ES-I3 (cell line): ENCODE measurements at regions not wholly inside any gene's neighbourhood (a gene's known extent, or its start where the extent isn't known, plus 50 kb on each side); places are given as distances from the start of the nearest gene placed in this dataset.
"Not testable (repeated sequence)": the region's sequence is repeated elsewhere in the genome, so short reads cannot be mapped to it uniquely, and the experiment has no call there.

Experiments used
- H3K36me3 ChIP-seq: 2 replicates; pipeline ENCODE4 v1.6.1; 2013; ENCODE audit warnings: mild to moderate bottlenecking, low read length, control low read depth, moderate library complexity; ENCODE audit not compliant: insufficient read depth
- H3K4me1 ChIP-seq: 2 replicates; pipeline ENCODE4 v1.6.1; 2013; ENCODE audit warnings: mild to moderate bottlenecking, control low read depth, low read length; ENCODE audit not compliant: insufficient read depth
- H3K9ac ChIP-seq: 2 replicates; pipeline ENCODE4 v1.6.1; 2013; ENCODE audit warnings: low read depth, mild to moderate bottlenecking, low read length, moderate library complexity
- H3K9me3 ChIP-seq: 2 replicates; pipeline ENCODE4 v1.6.1; 2013; ENCODE audit warnings: mild to moderate bottlenecking, low read length, moderate library complexity; ENCODE audit not compliant: control insufficient read depth, insufficient read depth

- not testable (repeated sequence) for H3K4me1 ChIP-seq, H3K9ac ChIP-seq, H3K9me3 ChIP-seq, H3K36me3 ChIP-seq
Measured at GRCh38 chr6:112887424-112887823, 540.3 kb downstream of the RFPL4B start.

- peaks cover 4% of the 10 kb centered on the region; the same call in 1 of the 2 replicates for H3K9me3 ChIP-seq
- no peaks in the 10 kb centered on the region; the same call in 1 of the 2 replicates for H3K36me3 ChIP-seq
- H3K4me1 ChIP-seq, result no peaks in the 10 kb centered on the region
- H3K9ac ChIP-seq, result no peak overlapping the region
Measured at GRCh38 chr6:112899541-112899940, 552.4 kb downstream of the RFPL4B start.

DNA sequence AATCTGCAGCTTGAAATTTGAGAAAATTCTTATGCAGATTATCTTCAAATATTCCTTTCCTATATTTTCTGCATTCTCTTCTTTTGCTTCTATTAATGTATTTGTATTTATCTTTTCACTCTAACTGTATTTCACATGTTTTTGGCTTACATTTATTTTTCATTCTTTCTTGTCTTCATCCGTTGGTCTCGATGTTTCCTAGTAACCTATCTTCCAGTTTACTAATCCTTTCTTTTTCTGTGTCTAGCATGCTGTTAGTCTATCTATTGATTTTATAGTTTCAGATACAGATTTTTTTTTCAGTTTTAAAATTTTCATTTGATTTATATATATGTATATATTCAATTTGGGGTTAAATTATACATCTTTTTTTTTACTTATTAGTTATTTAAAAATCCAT, 556.2 kb downstream of the RFPL4B start:
- Histone ChIP-seq H3K36me3 (no peaks in the 10 kb centered on the region), H3K4me1 (no peaks in the 10 kb centered on the region), H3K9me3 (peaks cover 4% of the 10 kb centered on the region; the same call in 1 of the 2 replicates), H3K9ac (no peak overlapping the region)

- Histone ChIP-seq H3K9ac (no peak overlapping the region), H3K9me3 (peaks cover 4% of the 10 kb centered on the region; the same call in 1 of the 2 replicates), H3K4me1 (no peaks in the 10 kb centered on the region), H3K36me3 (no peaks in the 10 kb centered on the region)
Measured at GRCh38 chr6:112906726-112907125, 559.6 kb downstream of the RFPL4B start.

GRCh38 chr6:112909781-112910180, 562.7 kb downstream of the RFPL4B start:
- Histone ChIP-seq H3K9me3 (no peaks in the 10 kb centered on the region), H3K9ac (no peak overlapping the region), H3K36me3 (no peaks in the 10 kb centered on the region), H3K4me1 (peaks cover 4% of the 10 kb centered on the region; the same call in 1 of the 2 replicates)

GRCh38 chr6:112910256-112910655, 563.1 kb downstream of the RFPL4B start:
- Histone ChIP-seq H3K9me3 (no peaks in the 10 kb centered on the region), H3K4me1 (peaks cover 4% of the 10 kb centered on the region; the same call in 1 of the 2 replicates)

GRCh38 chr6:112911959-112912358, 564.8 kb downstream of the RFPL4B start:
- H3K9ac ChIP-seq, result no peak overlapping the region
- no peaks in the 10 kb centered on the region for H3K36me3 ChIP-seq
- peaks cover 4% of the 10 kb centered on the region; the same call in 1 of the 2 replicates for H3K4me1 ChIP-seq

More at GRCh38 chr6:112910256-112910655, 563.1 kb downstream of the RFPL4B start:
- H3K36me3 ChIP-seq, result no peaks in the 10 kb centered on the region
- no peak overlapping the region for H3K9ac ChIP-seq

GRCh38 chr6:112912416-112913101, 565.4 kb downstream of the RFPL4B start:
- Histone ChIP-seq H3K9me3 (no peaks in the 10 kb centered on the region), H3K9ac (no peak overlapping the region), H3K36me3 (no peaks in the 10 kb centered on the region), H3K4me1 (peaks cover 4% of the 10 kb centered on the region; the same call in 1 of the 2 replicates)

More at GRCh38 chr6:112911959-112912358, 564.8 kb downstream of the RFPL4B start:
- H3K9me3 ChIP-seq, result no peaks in the 10 kb centered on the region

DNA sequence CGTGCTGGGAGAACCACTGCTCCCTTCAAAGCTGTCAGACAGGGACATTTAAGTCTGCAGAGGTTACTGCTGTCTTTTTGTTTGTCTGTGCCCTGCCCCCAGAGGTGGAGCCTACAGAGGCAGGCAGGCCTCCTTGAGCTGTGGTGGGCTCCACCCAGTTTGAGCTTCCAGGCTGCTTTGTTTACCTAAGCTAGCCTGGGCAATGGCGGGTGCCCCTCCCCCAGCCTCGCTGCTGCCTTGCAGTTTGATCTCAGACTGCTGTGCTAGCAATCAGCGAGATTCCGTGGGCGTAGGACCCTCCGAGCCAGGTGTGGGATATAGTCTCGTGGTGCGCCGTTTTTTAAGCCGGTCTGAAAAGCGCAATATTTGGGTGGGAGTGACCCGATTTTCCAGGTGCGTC, 572.6 kb downstream of the RFPL4B start:
- H3K36me3 ChIP-seq, H3K9ac ChIP-seq, H3K9me3 ChIP-seq, H3K4me1 ChIP-seq: not testable (repeated sequence)

DNA sequence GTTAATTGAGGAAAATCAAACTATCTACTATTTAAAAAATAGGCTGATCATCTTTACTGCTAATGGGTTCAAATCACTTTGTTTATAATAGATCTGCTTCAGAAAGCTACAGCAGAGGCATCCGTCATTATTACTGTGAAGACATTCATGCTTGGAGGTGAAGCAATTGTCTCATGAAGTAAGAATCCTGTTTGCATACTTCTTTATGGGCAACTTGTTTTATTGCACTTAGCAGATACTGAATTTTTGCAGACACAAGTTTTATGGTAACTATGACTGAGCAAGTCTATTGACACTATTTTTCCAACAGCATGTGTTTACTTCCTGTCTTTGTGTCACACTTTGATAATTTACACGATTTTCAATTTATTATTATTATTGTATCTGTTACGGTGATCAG, 573.9 kb downstream of the RFPL4B start:
- Histone ChIP-seq H3K4me1 (no peaks in the 10 kb centered on the region; the same call in 1 of the 2 replicates), H3K9me3 (no peaks in the 10 kb centered on the region), H3K9ac (no peak overlapping the region), H3K36me3 (no peaks in the 10 kb centered on the region)

- Histone ChIP-seq H3K9me3 (no peaks in the 10 kb centered on the region), H3K9ac (no peak overlapping the region), H3K4me1 (no peaks in the 10 kb centered on the region; the same call in 1 of the 2 replicates), H3K36me3 (no peaks in the 10 kb centered on the region)
Measured at GRCh38 chr6:112923940-112924587, 576.9 kb downstream of the RFPL4B start.

DNA sequence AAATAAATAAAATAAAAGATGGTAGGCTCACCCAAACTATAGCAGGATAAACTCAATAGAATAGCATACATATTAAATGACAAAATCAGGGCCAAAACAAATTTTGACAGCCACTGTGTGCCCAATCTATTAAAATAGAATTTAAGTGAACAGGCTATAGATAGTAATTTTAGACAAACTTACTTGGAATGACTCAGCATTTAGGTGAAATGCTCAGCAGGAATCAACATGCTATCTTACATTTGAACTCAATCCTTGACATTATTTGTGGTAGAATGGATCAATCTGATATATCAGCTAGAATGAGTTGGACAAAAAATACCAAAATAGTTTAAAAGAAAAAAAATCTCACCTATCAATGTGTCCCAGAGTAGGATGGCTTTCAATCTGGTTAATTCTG, 578.6 kb downstream of the RFPL4B start:
- Histone ChIP-seq H3K36me3 (no peaks in the 10 kb centered on the region), H3K9me3 (no peaks in the 10 kb centered on the region), H3K4me1 (peaks cover 8% of the 10 kb centered on the region; the same call in 1 of the 2 replicates), H3K9ac (no peak overlapping the region)

DNA sequence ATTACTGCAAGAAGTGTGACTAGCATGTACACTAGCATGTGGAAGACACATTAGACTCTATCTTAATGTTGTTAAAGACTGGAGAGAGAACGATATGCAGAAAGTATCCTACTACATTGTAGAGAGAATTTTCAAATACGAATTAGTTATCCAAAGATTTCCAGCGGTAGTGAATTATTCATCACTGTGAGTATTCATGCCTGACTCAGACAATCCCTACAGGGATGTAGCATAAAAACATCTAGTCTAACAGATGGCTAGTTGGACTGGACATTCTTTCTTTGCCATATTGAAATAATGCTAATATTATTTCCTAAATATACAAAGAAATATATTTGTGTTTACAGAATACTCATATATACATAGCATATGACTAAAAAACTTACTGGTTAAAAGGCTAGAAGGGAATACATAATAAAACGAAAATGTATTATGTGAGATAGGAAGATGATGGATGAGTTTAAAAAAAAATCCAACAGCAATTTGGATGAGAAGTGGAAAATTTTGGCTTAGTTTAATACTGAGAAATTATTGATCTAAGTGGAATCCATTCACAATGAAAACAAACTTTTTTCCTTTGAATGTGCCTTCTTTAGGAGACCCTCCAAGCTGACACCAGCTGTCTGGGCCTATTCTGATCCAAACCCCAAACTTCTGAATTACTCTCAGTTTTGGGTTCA, 580.7 kb downstream of the RFPL4B start:
- no peak overlapping the region for H3K9ac ChIP-seq
- H3K36me3 ChIP-seq, result no peaks in the 10 kb centered on the region
- no peaks in the 10 kb centered on the region for H3K9me3 ChIP-seq
- H3K4me1 ChIP-seq, result peaks cover 8% of the 10 kb centered on the region; the same call in 1 of the 2 replicates

DNA sequence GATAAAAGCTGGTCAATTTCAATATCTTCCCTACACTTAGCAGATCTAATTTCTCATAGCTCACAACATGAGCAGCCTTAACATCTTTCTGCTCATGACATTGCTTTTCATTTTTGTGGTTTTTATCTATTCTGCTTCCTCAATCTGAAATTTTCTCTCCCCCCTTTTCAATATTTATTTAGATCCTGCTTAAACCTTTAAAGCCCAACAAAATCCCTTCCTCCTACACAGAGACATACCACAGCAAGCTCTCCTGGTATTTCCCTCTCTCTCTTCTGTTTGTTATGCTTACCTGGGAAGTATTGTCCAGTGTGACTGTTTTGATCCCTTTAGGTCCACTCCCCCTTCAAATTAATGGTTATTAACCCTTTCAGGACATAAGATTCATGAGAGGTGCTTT, 582.5 kb downstream of the RFPL4B start:
- Histone ChIP-seq H3K36me3 (no peaks in the 10 kb centered on the region), H3K9me3 (no peaks in the 10 kb centered on the region), H3K4me1 (peaks cover 11% of the 10 kb centered on the region; the same call in 1 of the 2 replicates), H3K9ac (no peak overlapping the region)
